HG02938 (cell line): ENCODE measurements at regions not wholly inside any gene's neighbourhood (a gene's known extent, or its start where the extent isn't known, plus 50 kb on each side); places are given as distances from the start of the nearest gene placed in this dataset.
"Not testable (repeated sequence)": the region's sequence is repeated elsewhere in the genome, so short reads cannot be mapped to it uniquely, and the experiment has no call there.

Experiments
- ATAC-seq: cut with Tn5 transposase; IDR thresholded peaks from one replicate; pipeline ENCODE4 v1.9.1; 2021; ENCODE audit warnings: mild to moderate bottlenecking, moderate library complexity; ENCODE audit not compliant: unreplicated experiment

DNA sequence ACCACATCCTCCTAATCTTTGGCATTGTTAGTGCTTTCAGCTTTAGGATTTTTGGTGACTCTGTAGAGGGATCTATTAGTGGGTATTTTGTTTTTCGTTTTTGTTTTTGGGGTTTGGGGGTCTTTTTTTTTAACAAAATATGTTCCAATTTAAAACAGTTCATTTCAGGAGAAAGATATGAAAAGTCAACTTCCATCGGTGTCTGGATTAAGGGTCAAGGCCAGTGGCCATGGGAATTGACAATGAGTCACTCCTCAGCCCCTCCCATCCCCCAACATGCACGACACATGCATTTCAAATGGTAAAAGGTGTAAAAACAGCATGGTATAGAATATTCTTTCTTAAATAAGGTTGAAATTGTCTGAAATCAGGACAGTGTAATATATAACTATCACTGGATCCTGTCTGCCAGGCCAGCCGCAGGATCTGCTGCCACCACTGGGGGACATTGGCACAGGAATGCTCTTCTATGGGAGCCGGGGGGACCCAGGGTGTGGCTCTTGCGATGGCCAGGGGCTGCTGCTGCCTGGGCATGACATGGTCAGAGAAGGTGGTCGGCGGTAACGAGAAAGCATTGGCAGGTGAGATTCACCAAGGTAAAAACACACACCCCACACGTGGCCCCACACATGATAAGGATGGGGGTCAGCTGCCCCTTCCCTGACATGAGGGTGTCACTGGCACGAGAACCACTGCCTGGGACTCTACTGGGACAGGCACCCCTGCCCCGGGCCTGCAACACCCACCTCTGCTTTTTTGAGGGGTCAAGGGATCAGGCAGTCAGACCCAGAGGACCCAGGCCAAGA is 126.2 kb upstream of the KCTD7 start:
- no peak for ATAC-seq

GRCh38 chr7:66503036-66503370 is 125.7 kb upstream of the KCTD7 start:
- no peak for ATAC-seq

DNA sequence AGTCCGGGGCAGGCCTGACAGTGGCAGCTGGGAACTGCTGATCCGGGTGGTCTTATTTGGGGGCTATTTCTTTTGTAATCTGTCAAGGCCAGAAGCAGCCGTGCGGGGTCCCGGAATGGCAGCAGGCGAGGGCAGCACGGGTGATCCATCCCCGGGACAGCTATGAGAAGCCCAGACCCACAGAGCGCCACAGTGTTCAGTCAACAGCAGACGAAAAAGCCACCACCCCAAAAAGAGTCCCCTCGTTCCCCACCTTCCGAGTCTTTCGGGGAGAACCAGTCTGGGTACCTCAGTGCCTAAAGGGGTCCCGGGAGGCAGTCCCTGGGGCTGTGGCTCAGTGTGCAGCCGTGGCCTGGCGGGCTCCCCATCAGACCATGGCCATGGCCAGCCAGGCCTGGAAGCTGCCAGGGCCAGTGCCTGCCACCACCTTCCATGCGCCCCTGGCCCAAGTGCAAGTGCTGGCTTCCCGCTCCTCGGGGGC is 125.1 kb upstream of the KCTD7 start:
- ATAC-seq, result no peak

DNA sequence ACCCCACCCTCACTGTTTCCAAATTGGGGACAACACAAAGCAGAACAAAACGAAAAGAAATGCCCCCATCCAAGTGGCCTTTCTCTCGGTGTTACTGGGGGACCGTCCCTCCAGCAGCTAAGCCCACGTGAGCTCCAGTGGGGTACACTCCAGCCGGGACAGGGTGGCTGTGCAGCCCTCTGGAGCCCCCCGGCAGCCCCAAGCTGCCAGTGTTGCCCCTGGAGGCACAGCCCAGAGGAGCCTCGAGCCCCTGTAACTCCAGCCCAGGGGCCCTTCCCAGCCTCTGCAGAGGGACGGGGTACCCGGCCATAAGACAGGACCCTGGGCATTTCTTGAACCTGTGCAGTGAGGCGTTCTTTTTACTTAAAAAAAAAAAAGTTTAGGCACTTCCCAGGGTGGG is 124.5 kb upstream of the KCTD7 start:
- no peak for ATAC-seq

DNA sequence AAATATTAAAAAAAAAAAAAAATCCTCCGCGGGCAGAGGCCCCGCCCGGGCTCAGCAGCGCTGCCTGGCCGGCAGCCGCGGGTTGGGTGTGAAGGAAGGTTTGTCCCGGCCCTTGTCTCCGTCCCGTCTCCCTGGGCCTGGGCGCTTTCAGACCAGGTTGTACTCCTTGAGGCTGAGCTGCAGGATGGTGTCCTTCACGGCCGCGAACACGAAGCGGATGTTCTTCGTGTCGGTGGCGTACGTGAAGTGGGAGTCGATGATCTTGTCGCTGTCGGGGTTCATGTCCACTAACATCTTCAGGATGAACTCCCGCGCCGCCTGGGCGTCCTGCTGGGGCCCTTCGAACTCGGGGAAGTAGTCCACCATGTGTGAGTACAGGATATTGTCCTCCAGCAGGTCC is 123.7 kb upstream of the KCTD7 start:
- ATAC-seq, result no peak

DNA sequence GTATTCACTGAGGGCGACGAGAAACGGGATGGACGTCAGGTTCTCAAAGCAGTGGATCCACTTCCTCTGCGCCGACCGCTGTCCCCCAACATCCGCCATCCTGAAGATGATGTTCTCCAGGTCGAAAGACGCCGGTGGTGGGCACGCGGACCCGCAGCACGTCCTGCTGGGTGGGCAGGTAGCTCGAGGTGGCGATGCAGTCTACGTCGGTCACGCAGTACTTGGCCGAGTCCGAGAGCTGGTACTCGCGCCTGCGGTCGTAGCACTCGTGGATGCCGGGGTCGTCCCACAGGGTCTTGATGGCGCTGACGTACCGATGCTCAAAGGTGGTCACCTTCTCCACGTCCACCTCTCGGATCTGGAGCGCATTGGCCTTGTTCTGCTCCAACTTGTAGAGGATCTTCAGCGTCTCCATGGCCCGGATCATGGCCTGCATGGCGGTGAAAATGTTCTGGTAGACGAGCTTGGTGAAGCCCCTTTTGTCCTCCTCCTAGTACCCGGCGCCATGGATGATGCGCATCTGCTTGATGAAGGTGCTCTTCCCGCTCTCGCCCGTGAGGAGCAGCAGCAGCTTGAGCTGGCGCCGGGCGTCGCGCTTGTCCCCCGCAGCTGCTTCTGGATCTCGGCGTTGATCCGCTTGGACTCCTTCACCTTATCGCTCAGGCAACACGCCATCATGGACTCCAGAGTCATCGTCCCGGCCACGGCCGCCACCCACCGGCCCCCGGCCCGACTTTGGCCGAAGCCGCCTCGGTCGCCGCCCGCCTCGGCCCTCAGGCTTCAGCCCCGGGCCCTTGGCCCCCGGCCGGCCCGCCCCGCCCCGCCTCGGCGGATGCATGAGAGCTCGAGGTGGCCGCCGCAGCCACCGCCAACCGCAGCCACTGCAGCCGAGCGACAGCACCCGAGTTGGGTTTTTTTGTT is 122.9 kb upstream of the KCTD7 start:
- no peak for ATAC-seq

- ATAC-seq, result not testable (repeated sequence)
Observed at GRCh38 chr7:66506703-66507102, 122.0 kb upstream of the KCTD7 start.

- ATAC-seq, result no peak
Observed at GRCh38 chr7:66507764-66508296, 120.9 kb upstream of the KCTD7 start.

- ATAC-seq, result no peak
Observed at GRCh38 chr7:66508431-66508830, 120.2 kb upstream of the KCTD7 start.

DNA sequence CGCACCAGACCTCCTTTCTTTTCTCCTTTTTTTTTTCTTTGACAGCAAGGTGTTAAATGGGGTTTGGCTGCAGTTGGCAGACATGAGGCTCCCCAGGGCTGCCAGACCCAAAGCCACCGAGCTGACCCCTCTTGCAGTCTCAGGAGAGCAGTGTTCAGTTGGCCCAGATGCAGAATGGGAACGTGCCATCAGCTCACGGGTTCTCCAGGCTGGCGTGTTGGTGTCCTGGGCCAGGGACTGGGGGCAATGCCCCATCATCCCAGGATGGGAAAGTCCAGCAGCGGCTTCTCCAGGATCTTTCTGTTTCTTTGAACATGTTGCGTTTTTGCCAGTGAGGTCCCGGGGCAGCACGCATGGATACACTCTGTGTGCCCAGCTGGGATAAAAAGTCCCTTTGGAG is 114.6 kb upstream of the KCTD7 start:
- no peak for ATAC-seq

- ATAC-seq, result no peak
Observed at GRCh38 chr7:66517212-66517909, 111.3 kb upstream of the KCTD7 start.

DNA sequence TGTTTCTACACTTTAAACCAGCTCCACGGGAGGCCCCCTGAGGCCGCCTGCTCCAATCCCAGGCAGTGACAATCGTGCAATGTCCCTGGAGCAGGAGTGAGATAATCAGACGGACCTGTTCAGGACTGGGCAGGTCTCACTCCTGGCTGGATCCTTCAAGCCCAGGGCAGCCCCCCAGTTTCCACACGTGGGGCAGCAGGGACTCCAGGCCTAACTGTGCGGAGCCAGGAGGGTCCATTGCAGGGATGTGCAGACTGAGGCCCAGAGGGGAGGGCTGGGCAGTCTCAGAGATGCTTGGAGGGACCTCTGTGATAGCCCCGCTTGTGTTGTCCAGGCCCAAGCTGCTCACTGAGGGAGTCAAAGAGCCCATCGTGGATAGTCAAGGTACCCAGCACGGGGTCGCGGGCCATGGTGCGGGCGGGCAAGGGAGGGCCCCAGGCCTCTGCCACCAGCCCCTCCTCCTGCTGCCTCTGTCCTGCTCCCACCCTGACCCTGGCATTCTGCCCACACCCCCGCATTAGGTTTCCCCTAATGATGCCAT is 110.5 kb upstream of the KCTD7 start:
- no peak for ATAC-seq

- ATAC-seq, result no peak
Observed at GRCh38 chr7:66521675-66522074, 107.0 kb upstream of the KCTD7 start.

GRCh38 chr7:66522518-66522917 is 106.2 kb upstream of the KCTD7 start:
- ATAC-seq, result no peak

GRCh38 chr7:66523409-66523808 is 105.3 kb upstream of the KCTD7 start:
- no peak for ATAC-seq

DNA sequence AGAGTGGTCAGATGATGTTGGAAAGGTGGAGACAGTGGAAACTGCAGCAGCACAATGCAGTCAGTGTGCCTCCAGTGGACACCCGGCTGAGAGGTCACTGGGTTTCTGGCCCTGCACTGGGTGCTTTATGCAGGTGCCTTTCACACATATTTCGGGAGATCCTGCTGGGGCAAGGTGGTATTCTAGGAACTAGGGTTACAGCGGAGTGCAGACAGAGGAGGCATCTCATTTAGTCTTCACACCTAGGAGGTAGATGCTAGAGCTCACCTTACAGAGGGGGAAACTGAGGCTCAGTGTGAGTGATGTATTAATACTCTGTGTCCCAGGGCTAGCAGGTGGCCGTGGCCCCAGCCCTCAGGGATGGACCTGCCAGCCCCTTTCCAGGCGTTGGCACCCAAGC is 103.9 kb upstream of the KCTD7 start:
- no peak for ATAC-seq

GRCh38 chr7:66526782-66527181 is 101.9 kb upstream of the KCTD7 start:
- not testable (repeated sequence) for ATAC-seq

DNA sequence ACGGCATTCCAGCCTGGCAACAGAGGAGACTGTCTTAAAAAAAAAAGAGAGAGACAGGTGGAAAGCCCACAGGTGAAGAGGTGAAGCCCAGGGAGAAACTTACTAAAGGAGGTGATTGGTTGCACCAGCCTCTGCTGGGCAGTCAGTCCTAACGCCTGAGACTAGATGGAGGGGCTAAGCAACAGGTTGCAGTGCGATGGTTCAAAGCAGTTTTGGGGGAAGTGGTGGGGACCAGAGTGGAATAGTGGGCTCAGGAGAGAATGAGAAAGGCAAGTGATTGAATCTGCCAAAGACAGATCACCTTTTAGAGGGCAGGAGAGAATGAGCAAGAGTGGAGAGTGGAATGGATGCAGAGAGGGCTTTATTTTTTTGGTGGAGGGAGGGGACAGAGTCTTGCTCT is 100.0 kb upstream of the KCTD7 start:
- no peak for ATAC-seq

DNA sequence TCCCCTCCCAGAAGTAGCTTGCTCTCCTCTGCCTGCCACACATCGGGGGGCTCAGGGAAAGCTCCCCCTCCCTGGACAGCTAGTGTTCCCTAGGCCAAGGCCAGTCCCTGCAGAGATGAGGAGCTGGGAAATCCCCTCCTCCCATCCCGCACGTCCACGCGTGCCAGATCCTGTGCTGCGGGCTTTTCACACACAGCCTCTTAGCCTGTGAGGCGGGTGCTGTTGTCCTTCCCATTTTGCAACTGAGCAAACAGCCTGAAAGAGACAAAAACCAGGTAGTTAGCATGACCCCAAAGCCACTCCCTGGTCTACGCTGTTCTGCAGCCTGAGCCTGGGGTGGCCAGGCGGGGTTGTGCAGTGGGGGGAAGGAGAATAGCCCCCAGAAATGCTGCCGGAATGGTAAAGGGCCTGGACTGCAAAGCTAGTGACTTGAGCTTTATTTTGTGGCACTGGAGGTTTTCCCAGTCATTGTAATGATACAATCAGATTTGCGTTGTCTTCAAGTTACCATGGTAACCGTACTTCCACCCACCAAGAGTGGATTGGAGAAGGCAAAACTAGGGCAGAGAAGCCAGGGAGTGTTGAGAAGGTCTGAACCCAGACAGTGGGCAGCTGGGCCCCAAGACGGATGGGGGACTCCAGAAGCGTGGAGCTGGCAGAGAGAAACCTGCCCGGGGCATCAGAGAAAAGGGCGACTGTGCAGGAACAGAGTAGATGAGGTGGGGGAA is 98.6 kb upstream of the KCTD7 start:
- ATAC-seq, result no peak
